ENCODE measurements at regions not wholly inside any gene's neighbourhood (a gene's known extent, or its start where the extent isn't known, plus 50 kb on each side); places are given as distances from the start of the nearest gene placed in this dataset.

GRCh38 chr2:164242409-164242808 lies 378.9 kb downstream of the GRB14 start:
- Histone ChIP-seq H3K9me2 (replicated peaks; ENCODE audit: insufficient read depth, low read length) (no peaks in the 10 kb centered on the region), H3K27me3 (ENCODE audit: low read length) (no peaks in the 10 kb centered on the region), H3K4me2 (ENCODE audit: low read depth, low read length, poor library complexity, severe bottlenecking) (no peak overlapping the region), H3K27ac (ENCODE audit: low read length) (no peak overlapping the region), H3K36me3 (ENCODE audit: insufficient read depth, low read length) (no peaks in the 10 kb centered on the region), H3K9ac (ENCODE audit: low read length) (no peak overlapping the region), H3K9me3 (ENCODE audit: low read length) (peaks cover 3% of the 10 kb centered on the region; the same call in 1 of the 2 replicates), H4K20me1 (ENCODE audit: insufficient read depth, low read depth, low read length) (no peaks in the 10 kb centered on the region), H3K79me2 (ENCODE audit: low read length) (no peaks in the 10 kb centered on the region), H3K4me1 (ENCODE audit: low read length) (no peaks in the 10 kb centered on the region), H2AFZ (ENCODE audit: low read length) (no peak overlapping the region), H3K4me3 (ENCODE audit: low read length) (no peak overlapping the region)
- DNase-seq: no peak

- no peak overlapping the region for H2AFZ ChIP-seq (ENCODE audit: low read length)
- H3K4me3 ChIP-seq (ENCODE audit: low read length): no peak overlapping the region
- H3K9me2 ChIP-seq (replicated peaks; ENCODE audit: insufficient read depth, low read length): no peaks in the 10 kb centered on the region
- H4K20me1 ChIP-seq (ENCODE audit: insufficient read depth, low read depth, low read length): no peaks in the 10 kb centered on the region
- H3K79me2 ChIP-seq (ENCODE audit: low read length): no peaks in the 10 kb centered on the region
- no peaks in the 10 kb centered on the region for H3K27me3 ChIP-seq (ENCODE audit: low read length)
- peaks cover 7% of the 10 kb centered on the region; the same call in 1 of the 2 replicates for H3K9me3 ChIP-seq (ENCODE audit: low read length)
- no peak for DNase-seq
- no peak overlapping the region for H3K9ac ChIP-seq (ENCODE audit: low read length)
- H3K36me3 ChIP-seq (ENCODE audit: insufficient read depth, low read length): no peaks in the 10 kb centered on the region
- no peaks in the 10 kb centered on the region for H3K4me1 ChIP-seq (ENCODE audit: low read length)
- H3K4me2 ChIP-seq (ENCODE audit: low read depth, low read length, poor library complexity, severe bottlenecking): no peak overlapping the region
- no peak overlapping the region for H3K27ac ChIP-seq (ENCODE audit: low read length)
These were observed 387.2 kb downstream of the GRB14 start for GRCh38 chr2:164234074-164234473.

- Histone ChIP-seq H3K27ac (ENCODE audit: low read length) (no peak overlapping the region), H3K36me3 (ENCODE audit: insufficient read depth, low read length) (no peaks in the 10 kb centered on the region), H3K9ac (ENCODE audit: low read length) (no peak overlapping the region), H4K20me1 (ENCODE audit: insufficient read depth, low read depth, low read length) (no peaks in the 10 kb centered on the region), H3K27me3 (ENCODE audit: low read length) (no peaks in the 10 kb centered on the region), H3K4me2 (ENCODE audit: low read depth, low read length, poor library complexity, severe bottlenecking) (no peak overlapping the region), H3K9me3 (ENCODE audit: low read length) (peaks cover 8% of the 10 kb centered on the region), H2AFZ (ENCODE audit: low read length) (no peak overlapping the region), H3K4me3 (ENCODE audit: low read length) (no peak overlapping the region), H3K4me1 (ENCODE audit: low read length) (no peaks in the 10 kb centered on the region), H3K79me2 (ENCODE audit: low read length) (no peaks in the 10 kb centered on the region), H3K9me2 (replicated peaks; ENCODE audit: insufficient read depth, low read length) (no peaks in the 10 kb centered on the region)
- DNase-seq: no peak
These were observed 397.3 kb downstream of the GRB14 start for GRCh38 chr2:164224007-164224406.

GRCh38 chr2:164221473-164221872 lies 399.8 kb downstream of the GRB14 start:
- no peak overlapping the region for H3K4me3 ChIP-seq (ENCODE audit: low read length)
- no peaks in the 10 kb centered on the region for H4K20me1 ChIP-seq (ENCODE audit: insufficient read depth, low read depth, low read length)
- H3K4me2 ChIP-seq (ENCODE audit: low read depth, low read length, poor library complexity, severe bottlenecking): no peak overlapping the region
- no peak for DNase-seq
- H3K9ac ChIP-seq (ENCODE audit: low read length): no peak overlapping the region
- no peaks in the 10 kb centered on the region for H3K27me3 ChIP-seq (ENCODE audit: low read length)
- H3K36me3 ChIP-seq (ENCODE audit: insufficient read depth, low read length): no peaks in the 10 kb centered on the region
- no peaks in the 10 kb centered on the region for H3K4me1 ChIP-seq (ENCODE audit: low read length)
- H3K9me3 ChIP-seq (ENCODE audit: low read length): peaks cover 8% of the 10 kb centered on the region
- H3K79me2 ChIP-seq (ENCODE audit: low read length): no peaks in the 10 kb centered on the region
- H2AFZ ChIP-seq (ENCODE audit: low read length): no peak overlapping the region
- H3K9me2 ChIP-seq (replicated peaks; ENCODE audit: insufficient read depth, low read length): no peaks in the 10 kb centered on the region
- no peak overlapping the region for H3K27ac ChIP-seq (ENCODE audit: low read length)

GRCh38 chr2:164220265-164220664 lies 401.0 kb downstream of the GRB14 start:
- Histone ChIP-seq H3K9me2 (replicated peaks; ENCODE audit: insufficient read depth, low read length) (no peaks in the 10 kb centered on the region), H3K4me1 (ENCODE audit: low read length) (no peaks in the 10 kb centered on the region), H3K36me3 (ENCODE audit: insufficient read depth, low read length) (no peaks in the 10 kb centered on the region), H3K4me2 (ENCODE audit: low read depth, low read length, poor library complexity, severe bottlenecking) (no peak overlapping the region), H3K9me3 (ENCODE audit: low read length) (peaks cover 8% of the 10 kb centered on the region), H3K9ac (ENCODE audit: low read length) (no peak overlapping the region), H2AFZ (ENCODE audit: low read length) (no peak overlapping the region), H3K4me3 (ENCODE audit: low read length) (no peak overlapping the region), H3K79me2 (ENCODE audit: low read length) (no peaks in the 10 kb centered on the region), H3K27ac (ENCODE audit: low read length) (no peak overlapping the region), H3K27me3 (ENCODE audit: low read length) (no peaks in the 10 kb centered on the region), H4K20me1 (ENCODE audit: insufficient read depth, low read depth, low read length) (no peaks in the 10 kb centered on the region)
- no peak for DNase-seq

- H3K9me3 ChIP-seq (ENCODE audit: low read length): peaks cover 4% of the 10 kb centered on the region; the same call in 1 of the 2 replicates
- no peak overlapping the region for H2AFZ ChIP-seq (ENCODE audit: low read length)
- DNase-seq: no peak
- H3K4me1 ChIP-seq (ENCODE audit: low read length): no peaks in the 10 kb centered on the region
- H3K27me3 ChIP-seq (ENCODE audit: low read length): no peaks in the 10 kb centered on the region
- H3K4me3 ChIP-seq (ENCODE audit: low read length): no peak overlapping the region
- no peak overlapping the region for H3K4me2 ChIP-seq (ENCODE audit: low read depth, low read length, poor library complexity, severe bottlenecking)
- no peaks in the 10 kb centered on the region for H3K9me2 ChIP-seq (replicated peaks; ENCODE audit: insufficient read depth, low read length)
- H4K20me1 ChIP-seq (ENCODE audit: insufficient read depth, low read depth, low read length): no peaks in the 10 kb centered on the region
- H3K27ac ChIP-seq (ENCODE audit: low read length): no peak overlapping the region
- H3K36me3 ChIP-seq (ENCODE audit: insufficient read depth, low read length): no peaks in the 10 kb centered on the region
- no peaks in the 10 kb centered on the region for H3K79me2 ChIP-seq (ENCODE audit: low read length)
- H3K9ac ChIP-seq (ENCODE audit: low read length): no peak overlapping the region
These were observed 407.4 kb downstream of the GRB14 start for GRCh38 chr2:164213916-164214315.

- peaks cover 15% of the 10 kb centered on the region; the same call in 1 of the 2 replicates for H3K9me3 ChIP-seq (ENCODE audit: low read length)
- H2AFZ ChIP-seq (ENCODE audit: low read length): no peak overlapping the region
- H3K4me2 ChIP-seq (ENCODE audit: low read depth, low read length, poor library complexity, severe bottlenecking): no peak overlapping the region
- H3K9me2 ChIP-seq (replicated peaks; ENCODE audit: insufficient read depth, low read length): no peaks in the 10 kb centered on the region
- H3K9ac ChIP-seq (ENCODE audit: low read length): no peak overlapping the region
- H3K4me3 ChIP-seq (ENCODE audit: low read length): no peak overlapping the region
- H3K27ac ChIP-seq (ENCODE audit: low read length): no peak overlapping the region
- no peaks in the 10 kb centered on the region for H4K20me1 ChIP-seq (ENCODE audit: insufficient read depth, low read depth, low read length)
- H3K36me3 ChIP-seq (ENCODE audit: insufficient read depth, low read length): no peaks in the 10 kb centered on the region
- H3K4me1 ChIP-seq (ENCODE audit: low read length): no peaks in the 10 kb centered on the region
- H3K27me3 ChIP-seq (ENCODE audit: low read length): no peaks in the 10 kb centered on the region
- DNase-seq: no peak
- no peaks in the 10 kb centered on the region for H3K79me2 ChIP-seq (ENCODE audit: low read length)
These were observed 415.9 kb downstream of the GRB14 start for GRCh38 chr2:164205347-164205746.

GRCh38 chr2:164203131-164203530 lies 418.2 kb downstream of the GRB14 start:
- no peak for DNase-seq
- Histone ChIP-seq H3K27me3 (ENCODE audit: low read length) (no peaks in the 10 kb centered on the region), H3K36me3 (ENCODE audit: insufficient read depth, low read length) (no peaks in the 10 kb centered on the region), H3K79me2 (ENCODE audit: low read length) (no peaks in the 10 kb centered on the region), H3K9me3 (ENCODE audit: low read length) (peaks cover 25% of the 10 kb centered on the region), H3K27ac (ENCODE audit: low read length) (no peak overlapping the region), H3K9me2 (replicated peaks; ENCODE audit: insufficient read depth, low read length) (no peaks in the 10 kb centered on the region), H3K4me3 (ENCODE audit: low read length) (no peak overlapping the region), H3K4me2 (ENCODE audit: low read depth, low read length, poor library complexity, severe bottlenecking) (no peak overlapping the region), H4K20me1 (ENCODE audit: insufficient read depth, low read depth, low read length) (no peaks in the 10 kb centered on the region), H3K4me1 (ENCODE audit: low read length) (no peaks in the 10 kb centered on the region), H3K9ac (ENCODE audit: low read length) (no peak overlapping the region), H2AFZ (ENCODE audit: low read length) (no peak overlapping the region)

- H4K20me1 ChIP-seq (ENCODE audit: insufficient read depth, low read depth, low read length): no peaks in the 10 kb centered on the region
- no peak overlapping the region for H3K27ac ChIP-seq (ENCODE audit: low read length)
- H2AFZ ChIP-seq (ENCODE audit: low read length): no peak overlapping the region
- H3K9me3 ChIP-seq (ENCODE audit: low read length): peaks cover 16% of the 10 kb centered on the region
- H3K4me2 ChIP-seq (ENCODE audit: low read depth, low read length, poor library complexity, severe bottlenecking): no peak overlapping the region
- H3K9me2 ChIP-seq (replicated peaks; ENCODE audit: insufficient read depth, low read length): no peaks in the 10 kb centered on the region
- H3K4me3 ChIP-seq (ENCODE audit: low read length): no peak overlapping the region
- no peaks in the 10 kb centered on the region for H3K4me1 ChIP-seq (ENCODE audit: low read length)
- H3K36me3 ChIP-seq (ENCODE audit: insufficient read depth, low read length): no peaks in the 10 kb centered on the region
- DNase-seq: no peak
- no peaks in the 10 kb centered on the region for H3K27me3 ChIP-seq (ENCODE audit: low read length)
- H3K79me2 ChIP-seq (ENCODE audit: low read length): no peaks in the 10 kb centered on the region
- no peak overlapping the region for H3K9ac ChIP-seq (ENCODE audit: low read length)
These were observed 423.0 kb downstream of the GRB14 start for GRCh38 chr2:164198256-164198655.

All from Karpas-422 (cell line).